ENCODE measurements at regions not wholly inside any gene's neighbourhood (a gene's known extent, or its start where the extent isn't known, plus 50 kb on each side); places are given as distances from the start of the nearest gene placed in this dataset.
"Not testable (repeated sequence)": the region's sequence is repeated elsewhere in the genome, so short reads cannot be mapped to it uniquely, and the experiment has no call there.

- DNase-seq (ENCODE audit: low spot score): no peak
- Mint-ChIP-seq H3K36me3 (peaks cover 9% of the 10 kb centered on the region), H3K4me3 (no peak overlapping the region), H3K4me1 (peaks cover 15% of the 10 kb centered on the region), H3K27me3 (ENCODE audit: insufficient read depth, low read depth) (no peaks in the 10 kb centered on the region), H3K9me3 (peaks cover 24% of the 10 kb centered on the region), H3K27ac (no peak overlapping the region)
- no peak overlapping the region for H2AFZ ChIP-seq (replicated peaks)
- H4K20me1 ChIP-seq (ENCODE audit: low read depth): no peaks in the 10 kb centered on the region
- no peak for TF ChIP-seq CTCF (IDR thresholded peaks at IDR 0.05)
- TF ChIP-seq EZH2phosphoT487 (IDR thresholded peaks at IDR 0.05): no peak
- TF ChIP-seq EZH2 (IDR thresholded peaks at IDR 0.05): no peak
- H3K4me1 ChIP-seq: peaks cover 12% of the 10 kb centered on the region
- no peak overlapping the region for H3K4me3 ChIP-seq
- H3K79me2 ChIP-seq (ENCODE audit: low read depth): no peaks in the 10 kb centered on the region
- no peak overlapping the region for H3K9ac ChIP-seq
- no peaks in the 10 kb centered on the region for H3K27me3 ChIP-seq
- H3K4me2 ChIP-seq: no peak overlapping the region
- H3K36me3 ChIP-seq: no peaks in the 10 kb centered on the region
- no peaks in the 10 kb centered on the region for H3K9me3 ChIP-seq (ENCODE audit: low read depth)
- no peaks in the 10 kb centered on the region for H3F3A ChIP-seq (ENCODE audit: low read depth)
- no peak overlapping the region for H3K27ac ChIP-seq
Measured at GRCh38 chr4:156377036-156377710, 423.5 kb upstream of the CTSO start.

GRCh38 chr4:156374894-156375293 is 421.2 kb upstream of the CTSO start:
- H3K27ac ChIP-seq: no peak overlapping the region
- H3K9me3 Mint-ChIP-seq: peaks cover 24% of the 10 kb centered on the region
- H3K4me3 Mint-ChIP-seq: no peak overlapping the region
- no peaks in the 10 kb centered on the region for H3K36me3 ChIP-seq
- H3K4me1 ChIP-seq: peaks cover 12% of the 10 kb centered on the region
- H3K36me3 Mint-ChIP-seq: peaks cover 9% of the 10 kb centered on the region
- H2AFZ ChIP-seq (replicated peaks): no peak overlapping the region
- no peak overlapping the region for H3K9ac ChIP-seq
- H3F3A ChIP-seq (ENCODE audit: low read depth): no peaks in the 10 kb centered on the region
- no peaks in the 10 kb centered on the region for H3K27me3 ChIP-seq
- peaks cover 15% of the 10 kb centered on the region for H3K4me1 Mint-ChIP-seq
- no peak overlapping the region for H3K27ac Mint-ChIP-seq
- DNase-seq (ENCODE audit: low spot score): no peak
- H3K4me3 ChIP-seq: no peak overlapping the region
- TF ChIP-seq EZH2 (IDR thresholded peaks at IDR 0.05) (no peak), CTCF (IDR thresholded peaks at IDR 0.05) (no peak), EZH2phosphoT487 (IDR thresholded peaks at IDR 0.05) (no peak)
- H3K4me2 ChIP-seq: no peak overlapping the region
- no peaks in the 10 kb centered on the region for H3K9me3 ChIP-seq (ENCODE audit: low read depth)
- no peaks in the 10 kb centered on the region for H3K27me3 Mint-ChIP-seq (ENCODE audit: insufficient read depth, low read depth)
- no peaks in the 10 kb centered on the region for H3K79me2 ChIP-seq (ENCODE audit: low read depth)
- no peaks in the 10 kb centered on the region for H4K20me1 ChIP-seq (ENCODE audit: low read depth)

GRCh38 chr4:156374069-156374468 is 420.4 kb upstream of the CTSO start:
- H3K4me3 Mint-ChIP-seq: peak overlapping the region; percentile 50
- no peaks in the 10 kb centered on the region for H3K79me2 ChIP-seq (ENCODE audit: low read depth)
- H3K27me3 Mint-ChIP-seq (ENCODE audit: insufficient read depth, low read depth): no peaks in the 10 kb centered on the region
- no peak overlapping the region for H2AFZ ChIP-seq (replicated peaks)
- TF ChIP-seq EZH2phosphoT487 (IDR thresholded peaks at IDR 0.05): no peak
- TF ChIP-seq EZH2 (IDR thresholded peaks at IDR 0.05): no peak
- no peak for TF ChIP-seq CTCF (IDR thresholded peaks at IDR 0.05)
- no peak overlapping the region for H3K27ac ChIP-seq
- H3K36me3 Mint-ChIP-seq: peaks cover 9% of the 10 kb centered on the region
- peak overlapping the region; percentile 22 for H3K27ac Mint-ChIP-seq
- H3F3A ChIP-seq (ENCODE audit: low read depth): no peaks in the 10 kb centered on the region
- peaks cover 15% of the 10 kb centered on the region for H3K4me1 Mint-ChIP-seq
- peaks cover 12% of the 10 kb centered on the region for H3K4me1 ChIP-seq
- peak; percentile 75 for DNase-seq (ENCODE audit: low spot score)
- H3K9me3 ChIP-seq (ENCODE audit: low read depth): no peaks in the 10 kb centered on the region
- H3K27me3 ChIP-seq: no peaks in the 10 kb centered on the region
- no peak overlapping the region for H3K9ac ChIP-seq
- H3K9me3 Mint-ChIP-seq: peaks cover 29% of the 10 kb centered on the region
- no peak overlapping the region for H3K4me3 ChIP-seq
- peak overlapping the region; percentile 52 for H3K4me2 ChIP-seq
- H4K20me1 ChIP-seq (ENCODE audit: low read depth): no peaks in the 10 kb centered on the region
- no peaks in the 10 kb centered on the region for H3K36me3 ChIP-seq

DNA sequence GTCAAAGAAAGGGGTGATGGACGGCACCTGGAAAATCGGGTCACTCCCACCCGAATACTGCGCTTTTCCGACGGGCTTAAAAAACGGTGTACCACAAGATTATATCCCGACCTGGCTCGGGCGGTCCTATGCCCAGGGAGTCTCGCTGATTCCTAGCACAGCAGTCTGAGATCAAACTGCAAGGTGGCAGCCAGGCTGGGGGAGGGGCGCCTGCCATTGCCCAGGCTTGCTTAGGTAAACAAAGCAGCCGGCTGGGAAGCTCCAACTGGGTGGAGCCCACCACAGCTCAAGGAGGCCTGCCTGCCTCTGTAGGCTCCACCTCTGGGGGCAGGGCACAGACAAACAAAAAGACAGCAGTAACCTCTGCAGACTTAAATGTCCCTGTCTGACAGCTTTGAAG is 413.8 kb upstream of the CTSO start:
- H2AFZ ChIP-seq (replicated peaks); H3K4me2 ChIP-seq; H3K4me1 Mint-ChIP-seq; H3F3A ChIP-seq (ENCODE audit: low read depth); H3K9me3 ChIP-seq (ENCODE audit: low read depth); H3K79me2 ChIP-seq (ENCODE audit: low read depth); H3K36me3 Mint-ChIP-seq; H3K27me3 Mint-ChIP-seq (ENCODE audit: insufficient read depth, low read depth); H3K4me1 ChIP-seq; H3K27ac Mint-ChIP-seq; H3K4me3 ChIP-seq; H4K20me1 ChIP-seq (ENCODE audit: low read depth); H3K4me3 Mint-ChIP-seq; H3K36me3 ChIP-seq; H3K9ac ChIP-seq; H3K27me3 ChIP-seq; H3K27ac ChIP-seq: not testable (repeated sequence)
- DNase-seq (ENCODE audit: low spot score): peak; percentile 47
- peaks cover 27% of the 10 kb centered on the region for H3K9me3 Mint-ChIP-seq

All from neural progenitor cell (in vitro differentiated cells).